Cardiac fibroblast (primary cell): ENCODE measurements at regions not wholly inside any gene's neighbourhood (a gene's known extent, or its start where the extent isn't known, plus 50 kb on each side); places are given as distances from the start of the nearest gene placed in this dataset.

ENCODE experiments used
- DNase-seq, 2 donors: peaks; one replicate each; pipeline versions ENCODE4 v3.0.0 to v3.0.0-alpha.2; 2010; ENCODE audit warnings: low read depth in 2 of 2
- H3K4me3 ChIP-seq, 2 donors: replicated peaks in 1 of 2; 1 replicate in 1 of 2; 2 replicates in 1 of 2; pipeline ENCODE4 v1.5.1; 2011; ENCODE audit warnings: low read depth in 2 of 2, low read length in 2 of 2, mild to moderate bottlenecking in 2 of 2, moderate library complexity in 1 of 2
- CTCF ChIP-seq: IDR thresholded peaks from one replicate; pipeline ENCODE4 v1.5.1; 2011; ENCODE audit warnings: low read depth, mild to moderate bottlenecking, low read length, inconsistent platforms

GRCh38 chr7:128162666-128163065, 78.4 kb upstream of the LEP start:
- no peak for DNase-seq
- TF ChIP-seq CTCF: no peak
- H3K4me3 ChIP-seq: no peak overlapping the region

- H3K4me3 ChIP-seq: no peak overlapping the region
These were observed 77.6 kb upstream of the LEP start for GRCh38 chr7:128163473-128163872.

GRCh38 chr7:128164061-128164954, 76.8 kb upstream of the LEP start:
- peak; percentile 30 to 78 for DNase-seq
- no peak for TF ChIP-seq CTCF
- H3K4me3 ChIP-seq: no peak overlapping the region

More at GRCh38 chr7:128163473-128163872, 77.6 kb upstream of the LEP start:
- no peak for DNase-seq
- TF ChIP-seq CTCF: no peak

GRCh38 chr7:128164955-128165670, 76.0 kb upstream of the LEP start:
- no peak for TF ChIP-seq CTCF
- no peak overlapping the region for H3K4me3 ChIP-seq
- no peak for DNase-seq

- TF ChIP-seq CTCF: no peak
- no peak for DNase-seq
- H3K4me3 ChIP-seq: no peak overlapping the region
These were observed 75.1 kb upstream of the LEP start for GRCh38 chr7:128165927-128166420.

GRCh38 chr7:128166603-128167041, 74.5 kb upstream of the LEP start:
- DNase-seq: peak; percentile 1 to 3
- no peak for TF ChIP-seq CTCF

More at GRCh38 chr7:128166603-128167041, 74.5 kb upstream of the LEP start:
- peak overlapping the region in 1 of 2 donors; percentile 19 for H3K4me3 ChIP-seq
